PFSK-1 (cell line): ENCODE measurements at regions not wholly inside any gene's neighbourhood (a gene's known extent, or its start where the extent isn't known, plus 50 kb on each side); places are given as distances from the start of the nearest gene placed in this dataset.

Source experiments
- FOXP2 ChIP-seq: optimal IDR thresholded peaks from 2 replicates; pipeline ENCODE3; 2011; ENCODE audit warnings: borderline replicate concordance, control low read depth, inconsistent platforms; ENCODE audit not compliant: insufficient read depth; ENCODE audit errors: extremely low read length, extremely low read depth
- POLR2AphosphoS5 ChIP-seq: IDR thresholded peaks from 2 replicates; pipeline ENCODE4 v1.6.1; 2012; ENCODE audit warnings: low read depth, mild to moderate bottlenecking, control low read depth, low read length, moderate library complexity
- SIN3A ChIP-seq: IDR thresholded peaks from 2 replicates; pipeline ENCODE4 v1.6.1; 2012; ENCODE audit warnings: mild to moderate bottlenecking, low read length, moderate library complexity, borderline replicate concordance; ENCODE audit not compliant: insufficient read depth
- TAF1 ChIP-seq: IDR thresholded peaks from 2 replicates; pipeline ENCODE4 v1.6.1; 2012; ENCODE audit warnings: low read length, control low read depth, borderline replicate concordance; ENCODE audit not compliant: insufficient read depth
- TF ChIP-seq, protein P1 (sequence below), 2 experiments: IDR thresholded peaks; 2 replicates each; pipeline versions ENCODE4 v1.6.1 to v1.8.0; 2011 to 2012; ENCODE audit warnings: low read depth in 2 of 2, low read length in 2 of 2, control low read depth in 1 of 2, inconsistent platforms in 1 of 2, mild to moderate bottlenecking in 1 of 2, moderate library complexity in 1 of 2; ENCODE audit not compliant: insufficient read depth in 1 of 2

DNA sequence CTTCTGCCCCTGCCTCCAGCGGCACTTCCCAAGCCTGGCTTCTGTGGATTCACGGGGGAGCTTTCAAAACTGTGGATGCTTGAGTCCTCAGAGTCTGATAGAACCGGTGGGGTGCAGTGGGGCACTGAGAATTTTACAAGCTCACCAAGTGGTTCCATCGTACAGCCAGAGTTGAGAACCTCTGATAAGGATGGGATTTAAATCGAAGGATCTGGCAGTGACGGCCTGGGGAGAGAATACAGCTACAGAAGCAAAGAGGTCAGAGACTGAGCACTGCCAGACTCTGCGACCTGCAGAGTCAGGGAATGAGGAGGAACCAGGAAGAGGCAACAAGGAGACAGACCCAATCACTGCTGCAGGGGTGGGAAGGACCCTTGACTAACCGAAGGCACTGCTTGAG lies 124.6 kb upstream of the BOD1 start:
- no peak for TF ChIP-seq POLR2AphosphoS5
- TF ChIP-seq TAF1 = no peak
- TF ChIP-seq, protein P1, sequence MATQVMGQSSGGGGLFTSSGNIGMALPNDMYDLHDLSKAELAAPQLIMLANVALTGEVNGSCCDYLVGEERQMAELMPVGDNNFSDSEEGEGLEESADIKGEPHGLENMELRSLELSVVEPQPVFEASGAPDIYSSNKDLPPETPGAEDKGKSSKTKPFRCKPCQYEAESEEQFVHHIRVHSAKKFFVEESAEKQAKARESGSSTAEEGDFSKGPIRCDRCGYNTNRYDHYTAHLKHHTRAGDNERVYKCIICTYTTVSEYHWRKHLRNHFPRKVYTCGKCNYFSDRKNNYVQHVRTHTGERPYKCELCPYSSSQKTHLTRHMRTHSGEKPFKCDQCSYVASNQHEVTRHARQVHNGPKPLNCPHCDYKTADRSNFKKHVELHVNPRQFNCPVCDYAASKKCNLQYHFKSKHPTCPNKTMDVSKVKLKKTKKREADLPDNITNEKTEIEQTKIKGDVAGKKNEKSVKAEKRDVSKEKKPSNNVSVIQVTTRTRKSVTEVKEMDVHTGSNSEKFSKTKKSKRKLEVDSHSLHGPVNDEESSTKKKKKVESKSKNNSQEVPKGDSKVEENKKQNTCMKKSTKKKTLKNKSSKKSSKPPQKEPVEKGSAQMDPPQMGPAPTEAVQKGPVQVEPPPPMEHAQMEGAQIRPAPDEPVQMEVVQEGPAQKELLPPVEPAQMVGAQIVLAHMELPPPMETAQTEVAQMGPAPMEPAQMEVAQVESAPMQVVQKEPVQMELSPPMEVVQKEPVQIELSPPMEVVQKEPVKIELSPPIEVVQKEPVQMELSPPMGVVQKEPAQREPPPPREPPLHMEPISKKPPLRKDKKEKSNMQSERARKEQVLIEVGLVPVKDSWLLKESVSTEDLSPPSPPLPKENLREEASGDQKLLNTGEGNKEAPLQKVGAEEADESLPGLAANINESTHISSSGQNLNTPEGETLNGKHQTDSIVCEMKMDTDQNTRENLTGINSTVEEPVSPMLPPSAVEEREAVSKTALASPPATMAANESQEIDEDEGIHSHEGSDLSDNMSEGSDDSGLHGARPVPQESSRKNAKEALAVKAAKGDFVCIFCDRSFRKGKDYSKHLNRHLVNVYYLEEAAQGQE (IDR thresholded peaks at IDR 0.05; ENCODE audit: insufficient read depth in 1 of 2, low read depth in 2 of 2, low read length in 2 of 2) = no peak
- TF ChIP-seq SIN3A = no peak
- TF ChIP-seq FOXP2 = no peak
